Adipocyte (in vitro differentiated cells): ENCODE measurements at regions not wholly inside any gene's neighbourhood (a gene's known extent, or its start where the extent isn't known, plus 50 kb on each side); places are given as distances from the start of the nearest gene placed in this dataset.

Source experiments
- DNase-seq: peaks from one replicate; pipeline ENCODE4 v3.0.0-alpha.2; 2015; ENCODE audit warnings: low read depth
- H3K27me3 ChIP-seq: replicated peaks from 2 replicates; pipeline ENCODE4 v1.7.0; 2013; ENCODE audit warnings: mild to moderate bottlenecking, low read length, moderate library complexity; ENCODE audit not compliant: control insufficient read depth, insufficient read depth
- H3K36me3 ChIP-seq: 2 replicates; pipeline ENCODE4 v1.7.0; 2013; ENCODE audit warnings: low read length, mild to moderate bottlenecking, moderate library complexity; ENCODE audit not compliant: control insufficient read depth, insufficient read depth, severe bottlenecking
- H3K4me1 ChIP-seq: 2 replicates; pipeline ENCODE4 v1.7.0; 2013; ENCODE audit warnings: mild to moderate bottlenecking, low read length, moderate library complexity; ENCODE audit not compliant: control insufficient read depth, insufficient read depth
- H3K4me3 ChIP-seq: 2 replicates; pipeline ENCODE4 v1.7.0; 2013; ENCODE audit warnings: mild to moderate bottlenecking, low read length, moderate library complexity
- H3K9ac ChIP-seq: 2 replicates; pipeline ENCODE4 v1.7.0; 2013; ENCODE audit warnings: mild to moderate bottlenecking, low read length, moderate library complexity
- H3K9me3 ChIP-seq: 2 replicates; pipeline ENCODE4 v1.7.0; 2013; ENCODE audit warnings: mild to moderate bottlenecking, low read length, moderate library complexity; ENCODE audit not compliant: control insufficient read depth

DNA sequence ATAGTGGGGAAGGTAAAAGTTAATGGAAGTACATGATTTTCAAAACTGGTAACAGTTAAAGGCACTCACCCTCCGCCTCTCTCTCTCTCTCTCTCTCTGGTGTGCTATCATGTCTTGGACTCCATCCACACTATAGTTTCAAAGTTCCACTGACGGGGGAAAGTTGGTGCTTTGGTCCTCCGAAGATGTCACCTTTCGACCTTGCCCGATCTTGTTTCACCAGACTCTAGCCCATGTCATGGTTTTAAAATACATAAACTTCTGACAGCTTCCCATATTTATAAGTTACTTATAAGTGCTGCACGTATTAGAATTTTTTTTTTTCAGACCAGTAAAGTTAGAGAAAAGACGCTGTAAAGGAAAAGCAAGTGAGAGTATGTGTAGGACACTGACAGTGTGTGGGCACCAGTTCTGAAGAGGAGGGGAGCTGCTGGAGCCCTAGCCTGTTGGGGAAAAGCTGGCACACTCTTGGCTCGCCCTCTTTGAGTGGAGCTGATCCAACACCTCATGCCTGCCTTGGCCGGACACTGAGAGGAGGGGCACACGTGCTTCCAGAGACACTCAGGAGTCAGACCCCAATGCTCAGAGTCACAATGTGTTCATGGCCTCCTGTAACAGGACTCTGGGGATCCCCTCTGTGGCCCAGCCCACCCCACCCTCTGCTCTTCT is 200.5 kb upstream of the TPM1 start:
- no peak overlapping the region for H3K4me3 ChIP-seq
- no peaks in the 10 kb centered on the region for H3K9me3 ChIP-seq
- H3K9ac ChIP-seq: no peak overlapping the region
- no peaks in the 10 kb centered on the region for H3K27me3 ChIP-seq
- no peak for DNase-seq
- H3K36me3 ChIP-seq: peaks cover 75% of the 10 kb centered on the region
- peaks cover 4% of the 10 kb centered on the region for H3K4me1 ChIP-seq

DNA sequence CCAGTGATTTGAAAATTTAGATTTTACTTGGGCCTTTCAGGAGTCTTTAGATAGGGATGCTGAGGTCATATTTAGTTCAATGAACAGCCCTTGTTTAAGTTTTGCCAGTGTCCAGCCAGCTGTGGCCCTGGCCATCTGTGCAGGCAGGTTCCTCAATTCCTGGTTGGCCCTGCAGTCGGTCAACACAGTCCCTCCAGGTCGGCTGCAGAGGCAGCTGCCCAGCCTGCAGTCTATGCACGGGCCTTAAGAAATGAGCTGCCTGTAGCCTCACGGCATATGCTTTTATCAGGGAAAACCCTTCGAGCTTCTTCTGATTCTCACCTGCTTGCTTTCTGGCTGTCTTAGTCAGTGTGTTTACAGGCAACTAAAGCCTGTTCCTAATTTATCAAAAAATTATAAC is 199.2 kb upstream of the TPM1 start:
- Histone ChIP-seq H3K9me3 (no peaks in the 10 kb centered on the region), H3K4me3 (no peak overlapping the region), H3K9ac (no peak overlapping the region), H3K36me3 (peaks cover 63% of the 10 kb centered on the region), H3K4me1 (peaks cover 4% of the 10 kb centered on the region), H3K27me3 (no peaks in the 10 kb centered on the region)
- no peak for DNase-seq

DNA sequence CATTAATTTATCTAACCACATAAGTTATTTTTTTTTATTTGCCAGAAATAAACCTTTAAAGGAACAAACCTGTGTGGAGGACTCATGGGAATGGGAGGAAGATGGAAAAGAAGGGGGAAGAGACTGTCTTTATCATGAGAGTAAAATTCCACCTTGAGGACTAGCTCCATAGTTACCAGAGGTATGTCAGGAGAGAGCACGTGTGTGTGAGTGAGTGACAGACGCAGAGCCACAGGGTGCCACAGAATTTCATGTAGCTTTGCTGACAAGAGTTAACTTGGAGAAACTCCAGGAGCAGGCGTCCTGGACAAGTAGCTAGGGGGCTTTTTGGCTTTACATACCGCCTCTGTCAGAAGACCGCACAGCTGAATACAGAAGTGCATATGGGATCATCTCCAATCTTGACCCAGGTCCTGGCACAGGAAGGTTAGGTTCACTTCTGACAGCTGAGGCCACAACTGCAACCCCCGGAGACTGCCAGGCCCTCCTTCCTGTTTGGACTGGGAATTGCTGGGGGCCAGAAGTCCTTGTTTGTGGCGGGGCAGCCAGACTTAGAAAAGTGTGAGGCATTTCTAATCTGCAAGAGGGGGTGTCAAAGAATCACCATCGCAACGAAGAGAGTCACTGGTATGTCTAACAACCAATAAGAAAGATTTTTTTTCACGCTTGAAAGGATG is 197.8 kb upstream of the TPM1 start:
- Histone ChIP-seq H3K4me1 (peaks cover 4% of the 10 kb centered on the region), H3K36me3 (peaks cover 49% of the 10 kb centered on the region), H3K9me3 (no peaks in the 10 kb centered on the region), H3K27me3 (no peaks in the 10 kb centered on the region), H3K9ac (no peak overlapping the region), H3K4me3 (no peak overlapping the region)
- no peak for DNase-seq

DNA sequence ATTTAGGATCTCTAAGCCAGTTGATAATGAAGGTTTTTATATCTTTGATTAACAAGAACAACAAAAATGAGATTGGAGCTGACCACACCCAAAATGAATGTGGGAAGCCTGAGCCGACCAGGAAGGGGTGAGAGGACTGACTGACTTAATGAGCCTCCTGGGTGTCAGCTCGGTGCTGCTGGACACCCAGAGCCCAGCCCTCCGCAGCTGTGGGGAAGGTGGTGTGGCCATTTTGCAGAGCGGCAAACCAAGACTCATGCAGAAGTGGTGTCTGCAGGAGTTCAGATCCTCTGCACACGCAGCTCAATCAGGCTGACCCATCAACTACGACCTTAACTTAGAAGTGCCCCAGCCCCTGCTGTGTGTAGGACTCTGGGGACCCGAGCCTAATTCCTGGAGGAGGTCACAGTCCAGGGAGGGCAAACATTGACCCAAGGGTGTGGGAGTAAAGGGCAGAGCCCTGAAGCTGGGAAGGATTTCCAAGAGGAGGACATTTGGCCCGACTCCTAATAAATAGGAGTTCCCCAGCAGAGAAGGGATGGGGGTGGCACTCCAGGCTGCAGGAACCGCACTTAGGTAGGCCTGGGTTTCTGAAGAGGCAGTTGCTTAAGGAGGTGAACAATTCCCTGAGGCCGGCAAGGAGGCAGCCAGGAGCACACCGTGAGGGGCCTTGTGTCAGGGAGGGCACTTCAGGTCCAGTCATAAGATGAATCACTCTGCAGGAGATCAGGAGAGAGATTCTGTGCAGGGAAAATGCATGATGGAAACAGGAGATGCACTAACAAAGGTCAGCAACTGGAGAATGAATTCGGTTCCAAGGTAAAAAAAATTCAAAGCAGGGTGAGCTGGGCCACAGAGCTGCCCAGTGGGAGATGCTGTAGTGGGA is 197.1 kb upstream of the TPM1 start:
- no peak for DNase-seq
- H3K4me1 ChIP-seq: peaks cover 4% of the 10 kb centered on the region

DNA sequence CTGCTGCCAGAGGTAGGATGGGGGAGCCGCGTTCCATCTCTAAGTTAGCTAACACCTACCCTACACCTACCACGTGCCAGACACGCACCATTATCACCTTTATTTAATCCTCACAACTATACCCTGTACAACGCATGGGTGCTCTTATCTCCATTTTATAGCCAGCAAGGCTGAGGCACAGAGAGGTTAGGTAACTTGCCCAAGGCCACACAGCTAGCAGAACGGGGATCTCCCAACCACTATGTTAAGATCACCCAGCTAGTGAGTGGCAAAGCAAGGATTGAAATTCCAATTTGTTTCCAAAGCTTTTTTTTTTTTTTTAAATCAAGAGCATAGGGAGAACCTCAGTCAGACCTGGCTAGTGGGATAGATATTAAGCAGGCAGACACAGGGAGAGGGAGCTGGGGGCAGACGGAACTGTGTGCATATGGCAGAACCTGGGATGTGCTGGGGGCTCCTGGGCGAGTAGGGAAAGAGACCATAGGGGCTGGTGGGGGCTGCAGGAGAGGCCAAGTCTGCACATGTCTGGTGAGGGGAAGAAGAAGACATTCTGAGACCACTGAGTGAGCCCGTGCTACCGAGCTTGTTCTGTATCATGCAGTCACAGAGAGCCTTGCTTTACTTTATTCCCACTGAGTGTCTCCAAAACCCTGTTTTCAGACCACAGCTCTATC is 196.3 kb upstream of the TPM1 start:
- H3K27me3 ChIP-seq: no peaks in the 10 kb centered on the region
- H3K4me3 ChIP-seq: no peak overlapping the region
- peaks cover 4% of the 10 kb centered on the region for H3K4me1 ChIP-seq
- no peak for DNase-seq
- H3K9me3 ChIP-seq: no peaks in the 10 kb centered on the region
- H3K9ac ChIP-seq: no peak overlapping the region
- peaks cover 33% of the 10 kb centered on the region for H3K36me3 ChIP-seq

More for the DNA sequence above, 197.1 kb upstream of the TPM1 start:
- no peak overlapping the region for H3K9ac ChIP-seq
- no peaks in the 10 kb centered on the region for H3K9me3 ChIP-seq
- H3K36me3 ChIP-seq: peaks cover 41% of the 10 kb centered on the region
- H3K4me3 ChIP-seq: no peak overlapping the region
- H3K27me3 ChIP-seq: no peaks in the 10 kb centered on the region

DNA sequence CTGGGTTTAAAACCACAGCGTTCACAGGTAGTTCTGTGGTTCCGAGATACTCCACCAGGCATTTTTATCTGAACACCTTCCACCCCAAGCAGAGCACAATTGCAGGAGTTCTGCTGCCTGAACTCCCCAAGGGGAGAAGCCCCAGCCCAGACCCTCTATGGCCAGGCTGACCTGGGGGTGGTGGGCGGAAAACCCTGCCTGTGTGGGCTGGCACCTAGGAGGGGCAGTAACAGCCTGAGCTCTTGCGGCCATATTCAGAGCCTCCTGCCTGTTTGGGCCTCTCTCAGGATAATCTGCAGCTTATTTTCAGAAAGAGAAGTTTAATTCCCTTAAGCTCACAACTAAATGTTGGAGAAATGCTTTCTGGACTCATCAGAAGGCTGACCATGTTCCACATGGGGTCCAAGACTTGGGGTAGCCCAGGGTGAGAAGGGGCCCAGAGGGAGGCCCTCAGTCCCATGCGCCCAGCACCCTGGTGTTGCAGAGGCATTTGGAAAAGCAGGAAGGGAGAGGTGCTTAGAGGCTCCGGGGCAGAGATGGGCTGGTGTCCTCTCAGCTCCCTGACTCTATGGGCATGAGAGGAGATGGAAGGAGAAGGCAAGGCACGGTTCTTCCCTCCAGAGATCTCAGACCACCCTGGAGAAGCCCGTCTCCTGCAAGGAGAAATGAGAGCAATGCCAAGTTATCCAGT is 195.6 kb upstream of the TPM1 start:
- no peak for DNase-seq
- no peak overlapping the region for H3K4me3 ChIP-seq
- no peaks in the 10 kb centered on the region for H3K27me3 ChIP-seq
- H3K9me3 ChIP-seq: no peaks in the 10 kb centered on the region
- peaks cover 4% of the 10 kb centered on the region for H3K4me1 ChIP-seq
- peaks cover 26% of the 10 kb centered on the region for H3K36me3 ChIP-seq
- no peak overlapping the region for H3K9ac ChIP-seq

DNA sequence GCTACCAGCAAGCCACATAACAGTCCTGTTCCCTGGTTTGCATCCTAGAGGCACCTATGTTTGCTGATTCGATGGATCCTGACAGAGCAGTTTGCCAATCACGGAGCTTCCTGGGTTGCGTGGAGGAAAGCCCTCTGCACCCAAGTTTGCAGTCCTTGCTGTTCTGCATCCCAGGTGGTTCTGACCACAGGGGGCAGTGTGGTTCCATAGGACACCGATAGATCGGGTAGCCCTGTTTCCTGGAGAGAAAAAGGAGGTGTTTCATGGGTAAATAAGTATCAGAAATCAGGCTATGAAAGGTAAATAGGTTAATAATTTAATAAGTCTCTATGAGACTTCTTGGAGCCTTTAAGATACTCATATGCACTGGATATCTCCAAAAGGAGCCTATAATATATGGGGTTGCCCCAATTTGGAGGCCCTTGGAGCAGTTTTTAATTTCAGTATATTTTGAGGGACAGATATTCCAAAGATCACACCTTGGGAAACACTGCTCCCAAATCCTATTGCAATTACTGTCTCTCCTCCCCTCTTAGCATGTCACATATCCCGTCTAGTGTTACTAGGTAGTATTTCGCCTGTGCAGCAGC is 194.6 kb upstream of the TPM1 start:
- no peaks in the 10 kb centered on the region for H3K9me3 ChIP-seq
- peak; percentile 55 for DNase-seq
- no peak overlapping the region for H3K9ac ChIP-seq
- H3K4me1 ChIP-seq: peaks cover 6% of the 10 kb centered on the region
- no peak overlapping the region for H3K4me3 ChIP-seq
- no peaks in the 10 kb centered on the region for H3K27me3 ChIP-seq
- H3K36me3 ChIP-seq: peaks cover 17% of the 10 kb centered on the region

DNA sequence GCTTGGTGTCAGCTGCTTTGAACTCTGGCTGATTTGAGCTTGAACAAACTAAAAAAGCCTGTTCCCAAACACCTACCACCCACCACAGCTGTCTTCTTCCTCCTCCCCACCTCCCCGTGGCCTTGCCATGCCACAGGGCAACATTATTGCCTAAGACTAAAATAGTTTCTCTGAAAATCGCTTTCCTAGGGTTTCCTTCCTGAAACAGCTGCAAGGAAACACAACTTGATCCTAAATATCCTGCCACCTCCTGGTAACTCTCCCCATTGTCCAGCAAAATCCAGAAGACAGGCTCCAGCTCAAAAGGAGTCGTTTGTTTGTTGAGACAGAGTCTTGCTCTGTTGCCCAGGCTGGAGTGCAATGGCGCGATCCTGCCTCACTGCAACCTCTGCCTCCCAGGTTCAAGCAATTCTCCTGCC is 193.9 kb upstream of the TPM1 start:
- H3K36me3 ChIP-seq: peaks cover 11% of the 10 kb centered on the region
- no peaks in the 10 kb centered on the region for H3K27me3 ChIP-seq
- H3K9ac ChIP-seq: no peak overlapping the region
- DNase-seq: peak; percentile 36
- no peak overlapping the region for H3K4me3 ChIP-seq
- H3K9me3 ChIP-seq: no peaks in the 10 kb centered on the region
- H3K4me1 ChIP-seq: peaks cover 13% of the 10 kb centered on the region

DNA sequence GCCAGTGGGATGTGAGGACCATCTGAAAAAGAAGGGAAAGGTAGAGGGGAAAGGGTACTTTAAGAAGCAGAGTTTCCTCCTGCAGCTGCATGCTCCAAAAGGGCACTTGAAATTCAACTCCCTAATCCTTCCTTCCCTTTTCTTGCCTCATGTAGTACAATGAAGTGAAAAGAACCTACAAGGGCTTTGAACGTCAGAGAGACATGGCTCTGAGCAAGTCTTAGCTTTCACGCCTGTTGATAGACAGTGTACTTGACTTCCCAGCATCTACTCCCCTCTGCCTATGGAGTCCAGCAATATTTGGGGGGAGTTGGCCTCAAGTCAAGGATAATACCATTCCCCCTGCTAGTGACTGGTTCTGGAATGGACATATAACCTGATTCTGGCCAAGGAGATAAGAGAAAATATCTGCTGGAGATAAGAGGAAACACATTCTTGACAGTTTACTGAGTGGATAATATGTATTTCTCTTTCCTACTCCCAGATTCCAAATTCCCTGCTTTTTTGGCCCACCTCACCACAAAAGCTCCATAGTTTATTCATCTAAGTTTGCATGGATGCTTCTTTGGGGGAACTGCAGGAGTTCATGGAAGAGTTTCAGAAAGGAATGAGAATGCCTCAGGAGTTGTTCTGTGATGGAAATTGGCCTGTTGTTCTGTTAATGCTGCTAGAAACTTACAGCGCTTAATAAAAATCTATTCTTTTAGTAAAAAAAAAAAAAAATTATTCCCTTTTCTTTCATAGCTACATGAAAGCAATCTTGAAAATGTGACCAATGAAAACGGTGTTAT is 193.0 kb upstream of the TPM1 start:
- H3K4me1 ChIP-seq: peaks cover 19% of the 10 kb centered on the region
- H3K27me3 ChIP-seq: no peaks in the 10 kb centered on the region
- no peaks in the 10 kb centered on the region for H3K9me3 ChIP-seq
- H3K36me3 ChIP-seq: peaks cover 4% of the 10 kb centered on the region
- H3K9ac ChIP-seq: no peak overlapping the region
- no peak overlapping the region for H3K4me3 ChIP-seq
- DNase-seq: no peak

DNA sequence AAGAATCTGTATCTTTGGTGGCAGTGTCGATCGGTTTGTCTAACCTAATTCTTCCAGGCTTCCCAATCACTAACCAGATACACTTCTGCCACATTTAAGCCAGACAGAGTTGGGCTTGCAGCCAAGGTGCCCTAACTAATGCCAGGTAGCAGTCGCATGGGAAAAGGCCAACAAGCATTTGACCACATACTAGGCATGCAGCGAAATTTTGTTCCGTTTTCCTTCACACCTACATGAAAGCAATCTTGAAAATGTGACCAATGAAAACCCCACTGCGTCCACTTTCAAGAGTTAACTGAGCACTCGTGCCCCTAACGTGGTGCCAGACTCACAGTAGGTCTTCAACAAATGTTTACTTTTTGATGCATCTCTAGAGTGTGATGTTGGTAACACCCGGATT is 192.2 kb upstream of the TPM1 start:
- H3K4me1 ChIP-seq: peaks cover 17% of the 10 kb centered on the region

More for the DNA sequence above, 192.2 kb upstream of the TPM1 start:
- DNase-seq: no peak
- H3K9me3 ChIP-seq: no peaks in the 10 kb centered on the region
- H3K27me3 ChIP-seq: no peaks in the 10 kb centered on the region
- H3K9ac ChIP-seq: no peak overlapping the region
- H3K4me3 ChIP-seq: no peak overlapping the region
- H3K36me3 ChIP-seq: no peaks in the 10 kb centered on the region
